ENCODE measurements at regions not wholly inside any gene's neighbourhood (a gene's known extent, or its start where the extent isn't known, plus 50 kb on each side); places are given as distances from the start of the nearest gene placed in this dataset.
A peak's percentile ranks its signal among the peaks of the same experiment; 100 is the strongest.

- no peaks in the 10 kb centered on the region for H3K79me2 ChIP-seq (ENCODE audit: insufficient read depth, low read length)
- H3K4me1 ChIP-seq (ENCODE audit: insufficient read depth, low read length), result no peaks in the 10 kb centered on the region
- no peak for TF ChIP-seq CTCF (IDR thresholded peaks at IDR 0.05; ENCODE audit: extremely low read depth, low read depth, low read length)
- no peaks in the 10 kb centered on the region for H3K27me3 ChIP-seq (ENCODE audit: insufficient read depth, low read length)
- peaks cover 3% of the 10 kb centered on the region for H4K20me1 ChIP-seq (ENCODE audit: insufficient read depth, low read length)
- no peak overlapping the region for H3K27ac ChIP-seq (ENCODE audit: low read depth, low read length)
- no peak overlapping the region for H2AFZ ChIP-seq (ENCODE audit: low read length)
- no peak for DNase-seq (ENCODE audit: insufficient read length, low spot score, missing footprints)
- H3K9me3 ChIP-seq (ENCODE audit: low read depth, low read length), result no peaks in the 10 kb centered on the region
- H3K36me3 ChIP-seq (ENCODE audit: insufficient read depth, low read length), result no peaks in the 10 kb centered on the region
- no peak overlapping the region for H3K4me2 ChIP-seq (ENCODE audit: insufficient read depth, low read length)
- H3K4me3 ChIP-seq (ENCODE audit: insufficient read depth, low read length), result no peak overlapping the region
Observed at GRCh38 chr16:55947366-55947765, 72.2 kb upstream of the CES5A start.

- no peak overlapping the region for H3K27ac ChIP-seq (ENCODE audit: low read depth, low read length)
- peak overlapping the region; percentile 16 for H2AFZ ChIP-seq (ENCODE audit: low read length)
- no peaks in the 10 kb centered on the region for H3K27me3 ChIP-seq (ENCODE audit: insufficient read depth, low read length)
- no peak overlapping the region for H3K4me2 ChIP-seq (ENCODE audit: insufficient read depth, low read length)
- no peaks in the 10 kb centered on the region for H3K4me1 ChIP-seq (ENCODE audit: insufficient read depth, low read length)
- H3K36me3 ChIP-seq (ENCODE audit: insufficient read depth, low read length), result no peaks in the 10 kb centered on the region
- DNase-seq (ENCODE audit: insufficient read length, low spot score, missing footprints), result no peak
- peaks cover 3% of the 10 kb centered on the region for H4K20me1 ChIP-seq (ENCODE audit: insufficient read depth, low read length)
- H3K9me3 ChIP-seq (ENCODE audit: low read depth, low read length), result no peaks in the 10 kb centered on the region
- H3K4me3 ChIP-seq (ENCODE audit: insufficient read depth, low read length), result no peak overlapping the region
- TF ChIP-seq CTCF (IDR thresholded peaks at IDR 0.05; ENCODE audit: extremely low read depth, low read depth, low read length), result peak; percentile 98
- no peaks in the 10 kb centered on the region for H3K79me2 ChIP-seq (ENCODE audit: insufficient read depth, low read length)
Observed at GRCh38 chr16:55944377-55944802, 69.2 kb upstream of the CES5A start.

- no peak overlapping the region for H2AFZ ChIP-seq (ENCODE audit: low read length)
- no peaks in the 10 kb centered on the region for H3K27me3 ChIP-seq (ENCODE audit: insufficient read depth, low read length)
- H3K4me3 ChIP-seq (ENCODE audit: insufficient read depth, low read length), result no peak overlapping the region
- H3K4me2 ChIP-seq (ENCODE audit: insufficient read depth, low read length), result no peak overlapping the region
- no peaks in the 10 kb centered on the region for H3K79me2 ChIP-seq (ENCODE audit: insufficient read depth, low read length)
- DNase-seq (ENCODE audit: insufficient read length, low spot score, missing footprints), result no peak
- peaks cover 3% of the 10 kb centered on the region for H4K20me1 ChIP-seq (ENCODE audit: insufficient read depth, low read length)
- no peak overlapping the region for H3K27ac ChIP-seq (ENCODE audit: low read depth, low read length)
- no peaks in the 10 kb centered on the region for H3K36me3 ChIP-seq (ENCODE audit: insufficient read depth, low read length)
- no peaks in the 10 kb centered on the region for H3K4me1 ChIP-seq (ENCODE audit: insufficient read depth, low read length)
- TF ChIP-seq CTCF (IDR thresholded peaks at IDR 0.05; ENCODE audit: extremely low read depth, low read depth, low read length), result no peak
- H3K9me3 ChIP-seq (ENCODE audit: low read depth, low read length), result no peaks in the 10 kb centered on the region
Observed at GRCh38 chr16:55943267-55943666, 68.1 kb upstream of the CES5A start.

- no peak overlapping the region for H2AFZ ChIP-seq (ENCODE audit: low read length)
- H3K4me2 ChIP-seq (ENCODE audit: insufficient read depth, low read length), result no peak overlapping the region
- TF ChIP-seq CTCF (IDR thresholded peaks at IDR 0.05; ENCODE audit: extremely low read depth, low read depth, low read length), result no peak
- H3K4me3 ChIP-seq (ENCODE audit: insufficient read depth, low read length), result no peak overlapping the region
- DNase-seq (ENCODE audit: insufficient read length, low spot score, missing footprints), result no peak
- H3K27me3 ChIP-seq (ENCODE audit: insufficient read depth, low read length), result no peaks in the 10 kb centered on the region
- H3K27ac ChIP-seq (ENCODE audit: low read depth, low read length), result no peak overlapping the region
- H3K4me1 ChIP-seq (ENCODE audit: insufficient read depth, low read length), result no peaks in the 10 kb centered on the region
- no peaks in the 10 kb centered on the region for H3K36me3 ChIP-seq (ENCODE audit: insufficient read depth, low read length)
- no peaks in the 10 kb centered on the region for H3K79me2 ChIP-seq (ENCODE audit: insufficient read depth, low read length)
- H4K20me1 ChIP-seq (ENCODE audit: insufficient read depth, low read length), result peaks cover 3% of the 10 kb centered on the region
- H3K9me3 ChIP-seq (ENCODE audit: low read depth, low read length), result no peaks in the 10 kb centered on the region
Observed at GRCh38 chr16:55942821-55943220, 67.6 kb upstream of the CES5A start.

All from osteoblast (primary cell).